NOMO-1 treated with dmso at 0.1 percent for 144 hours (cell line): ENCODE measurements at regions not wholly inside any gene's neighbourhood (a gene's known extent, or its start where the extent isn't known, plus 50 kb on each side); places are given as distances from the start of the nearest gene placed in this dataset.

Experiments used
- DNase-seq: peaks from one replicate; lab custom pipeline; 2025; ENCODE audit not compliant: unreplicated experiment; lab: John Stamatoyannopoulos, UW

- no peak for DNase-seq
These were observed 1714.3 kb upstream of the PCDH7 start for GRCh38 chr4:29005838-29006237.

GRCh38 chr4:29009908-29010307, 1710.3 kb upstream of the PCDH7 start:
- no peak for DNase-seq

GRCh38 chr4:29013341-29013740, 1706.8 kb upstream of the PCDH7 start:
- no peak for DNase-seq

GRCh38 chr4:29014555-29014954, 1705.6 kb upstream of the PCDH7 start:
- DNase-seq = no peak

GRCh38 chr4:29033703-29034102, 1686.5 kb upstream of the PCDH7 start:
- DNase-seq = no peak

GRCh38 chr4:29037501-29037900, 1682.7 kb upstream of the PCDH7 start:
- no peak for DNase-seq

- no peak for DNase-seq
These were observed 1676.8 kb upstream of the PCDH7 start for GRCh38 chr4:29043411-29043810.

- DNase-seq = no peak
These were observed 1674.0 kb upstream of the PCDH7 start for GRCh38 chr4:29046186-29046585.

GRCh38 chr4:29046781-29047180, 1673.4 kb upstream of the PCDH7 start:
- no peak for DNase-seq

- DNase-seq = no peak
These were observed 1672.7 kb upstream of the PCDH7 start for GRCh38 chr4:29047341-29048041.

GRCh38 chr4:29051381-29051965, 1668.7 kb upstream of the PCDH7 start:
- DNase-seq = no peak

- no peak for DNase-seq
These were observed 1667.9 kb upstream of the PCDH7 start for GRCh38 chr4:29052266-29052665.

- DNase-seq = no peak
These were observed 1661.6 kb upstream of the PCDH7 start for GRCh38 chr4:29058531-29058930.

GRCh38 chr4:29066861-29067260, 1653.3 kb upstream of the PCDH7 start:
- DNase-seq = no peak

- no peak for DNase-seq
These were observed 1646.6 kb upstream of the PCDH7 start for GRCh38 chr4:29073571-29073970.

- DNase-seq = no peak
These were observed 1644.8 kb upstream of the PCDH7 start for GRCh38 chr4:29075366-29075765.

GRCh38 chr4:29079260-29079659, 1640.9 kb upstream of the PCDH7 start:
- no peak for DNase-seq

- no peak for DNase-seq
These were observed 1638.8 kb upstream of the PCDH7 start for GRCh38 chr4:29081234-29081955.

GRCh38 chr4:29082684-29083083, 1637.5 kb upstream of the PCDH7 start:
- DNase-seq = no peak

- no peak for DNase-seq
These were observed 1634.4 kb upstream of the PCDH7 start for GRCh38 chr4:29085748-29086147.

- DNase-seq = no peak
These were observed 1615.5 kb upstream of the PCDH7 start for GRCh38 chr4:29104694-29105093.

- no peak for DNase-seq
These were observed 1606.2 kb upstream of the PCDH7 start for GRCh38 chr4:29113960-29114359.
